Stimulated activated CD4-positive, alpha-beta T cell treated with anti-CD3 and anti-CD28 coated beads, TNF-alpha, amount 100 ng/mL, for 48 hours (primary cell): ENCODE measurements at regions not wholly inside any gene's neighbourhood (a gene's known extent, or its start where the extent isn't known, plus 50 kb on each side); places are given as distances from the start of the nearest gene placed in this dataset.

Experiments used
- DNase-seq, 3 donors: peaks; one replicate each; pipeline ENCODE4 v3.0.0-alpha.2; 2020; ENCODE audit warnings: low read depth in 3 of 3

GRCh38 chr12:30437616-30438015 lies 258.1 kb downstream of the IPO8 start:
- DNase-seq, result no peak

GRCh38 chr12:30437044-30437443 lies 258.6 kb downstream of the IPO8 start:
- no peak for DNase-seq

- DNase-seq, result no peak
These were observed 267.6 kb downstream of the IPO8 start for GRCh38 chr12:30428098-30428497.

GRCh38 chr12:30427555-30427954 lies 268.1 kb downstream of the IPO8 start:
- DNase-seq, result no peak

- no peak for DNase-seq
These were observed 270.2 kb downstream of the IPO8 start for GRCh38 chr12:30425445-30425844.

GRCh38 chr12:30423330-30423729 lies 272.3 kb downstream of the IPO8 start:
- DNase-seq, result no peak

- no peak for DNase-seq
These were observed 272.8 kb downstream of the IPO8 start for GRCh38 chr12:30422844-30423243.

GRCh38 chr12:30420561-30420960 lies 275.1 kb downstream of the IPO8 start:
- DNase-seq, result no peak

GRCh38 chr12:30417697-30418231 lies 277.9 kb downstream of the IPO8 start:
- DNase-seq, result no peak

GRCh38 chr12:30416631-30417030 lies 279.0 kb downstream of the IPO8 start:
- DNase-seq, result no peak

GRCh38 chr12:30415777-30416176 lies 279.9 kb downstream of the IPO8 start:
- no peak for DNase-seq

GRCh38 chr12:30414507-30414906 lies 281.2 kb downstream of the IPO8 start:
- DNase-seq, result no peak

GRCh38 chr12:30400349-30400748 lies 295.3 kb downstream of the IPO8 start:
- no peak for DNase-seq

GRCh38 chr12:30399859-30400258 lies 295.8 kb downstream of the IPO8 start:
- no peak for DNase-seq

- DNase-seq, result no peak
These were observed 299.1 kb downstream of the IPO8 start for GRCh38 chr12:30396576-30396975.

- DNase-seq, result no peak
These were observed 300.5 kb downstream of the IPO8 start for GRCh38 chr12:30395190-30395589.

GRCh38 chr12:30391766-30392366 lies 303.8 kb downstream of the IPO8 start:
- no peak for DNase-seq

- no peak for DNase-seq
These were observed 310.0 kb downstream of the IPO8 start for GRCh38 chr12:30385706-30386105.

- no peak for DNase-seq
These were observed 310.7 kb downstream of the IPO8 start for GRCh38 chr12:30384976-30385375.

GRCh38 chr12:30378307-30378706 lies 317.4 kb downstream of the IPO8 start:
- no peak for DNase-seq

GRCh38 chr12:30364822-30365221 lies 330.8 kb downstream of the IPO8 start:
- DNase-seq, result no peak

- DNase-seq, result no peak
These were observed 334.5 kb downstream of the IPO8 start for GRCh38 chr12:30361145-30361544.

- no peak for DNase-seq
These were observed 337.0 kb downstream of the IPO8 start for GRCh38 chr12:30358671-30359070.
